ENCODE measurements at regions not wholly inside any gene's neighbourhood (a gene's known extent, or its start where the extent isn't known, plus 50 kb on each side); places are given as distances from the start of the nearest gene placed in this dataset.

- Histone ChIP-seq H3K27me3 (no peaks in the 10 kb centered on the region), H3K36me3 (no peaks in the 10 kb centered on the region), H3K4me1 (no peaks in the 10 kb centered on the region), H4K20me1 (no peaks in the 10 kb centered on the region), H3K9me3 (peaks cover 7% of the 10 kb centered on the region; the same call in 1 of the 2 replicates), H3K4me3 (no peak overlapping the region), H3K9ac (no peak overlapping the region), H3K4me2 (no peak overlapping the region), H3K27ac (no peak overlapping the region)
- TF ChIP-seq Cebpa-rat (IDR thresholded peaks at IDR 0.05) = no peak
Measured at GRCh38 chr19:30315159-30315558, 57.0 kb upstream of the ZNF536 start.

GRCh38 chr19:30316000-30316491 is 56.1 kb upstream of the ZNF536 start:
- no peak for TF ChIP-seq Cebpa-rat (IDR thresholded peaks at IDR 0.05)
- H3K9me3 ChIP-seq = peaks cover 7% of the 10 kb centered on the region; the same call in 1 of the 2 replicates
- no peaks in the 10 kb centered on the region for H3K36me3 ChIP-seq
- H3K4me3 ChIP-seq = no peak overlapping the region
- H4K20me1 ChIP-seq = no peaks in the 10 kb centered on the region
- H3K4me1 ChIP-seq = no peaks in the 10 kb centered on the region
- H3K4me2 ChIP-seq = no peak overlapping the region
- H3K9ac ChIP-seq = no peak overlapping the region
- no peaks in the 10 kb centered on the region for H3K27me3 ChIP-seq
- H3K27ac ChIP-seq = no peak overlapping the region

- H3K36me3 ChIP-seq = no peaks in the 10 kb centered on the region
- peaks cover 7% of the 10 kb centered on the region; the same call in 1 of the 2 replicates for H3K9me3 ChIP-seq
- no peak for TF ChIP-seq Cebpa-rat (IDR thresholded peaks at IDR 0.05)
- H3K4me3 ChIP-seq = no peak overlapping the region
- H3K27me3 ChIP-seq = no peaks in the 10 kb centered on the region
- no peak overlapping the region for H3K27ac ChIP-seq
- H3K9ac ChIP-seq = no peak overlapping the region
- H3K4me2 ChIP-seq = no peak overlapping the region
- H4K20me1 ChIP-seq = no peaks in the 10 kb centered on the region
- H3K4me1 ChIP-seq = no peaks in the 10 kb centered on the region
Measured at GRCh38 chr19:30316560-30317106, 55.6 kb upstream of the ZNF536 start.

- H3K27me3 ChIP-seq = no peaks in the 10 kb centered on the region
- H3K36me3 ChIP-seq = no peaks in the 10 kb centered on the region
- H3K4me3 ChIP-seq = no peak overlapping the region
- no peak overlapping the region for H3K9ac ChIP-seq
- H3K4me2 ChIP-seq = no peak overlapping the region
- no peak for TF ChIP-seq Cebpa-rat (IDR thresholded peaks at IDR 0.05)
- H4K20me1 ChIP-seq = no peaks in the 10 kb centered on the region
- peaks cover 7% of the 10 kb centered on the region; the same call in 1 of the 2 replicates for H3K9me3 ChIP-seq
- no peak overlapping the region for H3K27ac ChIP-seq
- no peaks in the 10 kb centered on the region for H3K4me1 ChIP-seq
Measured at GRCh38 chr19:30317403-30317802, 54.8 kb upstream of the ZNF536 start.

- no peaks in the 10 kb centered on the region for H3K27me3 ChIP-seq
Measured at GRCh38 chr19:30318261-30318660, 53.9 kb upstream of the ZNF536 start.

GRCh38 chr19:30318936-30319335 is 53.2 kb upstream of the ZNF536 start:
- Histone ChIP-seq H3K4me1 (no peaks in the 10 kb centered on the region), H3K27me3 (no peaks in the 10 kb centered on the region), H3K27ac (no peak overlapping the region), H3K9me3 (peaks cover 7% of the 10 kb centered on the region; the same call in 1 of the 2 replicates), H3K9ac (no peak overlapping the region), H3K4me3 (no peak overlapping the region), H4K20me1 (no peaks in the 10 kb centered on the region), H3K4me2 (no peak overlapping the region), H3K36me3 (no peaks in the 10 kb centered on the region)
- no peak for TF ChIP-seq Cebpa-rat (IDR thresholded peaks at IDR 0.05)

More at GRCh38 chr19:30318261-30318660, 53.9 kb upstream of the ZNF536 start:
- H3K9me3 ChIP-seq = peaks cover 7% of the 10 kb centered on the region; the same call in 1 of the 2 replicates
- H3K4me3 ChIP-seq = no peak overlapping the region
- H3K4me2 ChIP-seq = no peak overlapping the region
- no peaks in the 10 kb centered on the region for H3K4me1 ChIP-seq
- no peak overlapping the region for H3K9ac ChIP-seq
- no peaks in the 10 kb centered on the region for H3K36me3 ChIP-seq
- no peak overlapping the region for H3K27ac ChIP-seq
- no peak for TF ChIP-seq Cebpa-rat (IDR thresholded peaks at IDR 0.05)
- H4K20me1 ChIP-seq = no peaks in the 10 kb centered on the region

GRCh38 chr19:30319411-30319810 is 52.8 kb upstream of the ZNF536 start:
- Histone ChIP-seq H3K27me3 (no peaks in the 10 kb centered on the region), H3K4me3 (no peak overlapping the region), H3K9ac (no peak overlapping the region), H3K4me2 (no peak overlapping the region), H3K4me1 (no peaks in the 10 kb centered on the region), H4K20me1 (no peaks in the 10 kb centered on the region), H3K36me3 (no peaks in the 10 kb centered on the region), H3K27ac (no peak overlapping the region), H3K9me3 (peaks cover 7% of the 10 kb centered on the region; the same call in 1 of the 2 replicates)
- no peak for TF ChIP-seq Cebpa-rat (IDR thresholded peaks at IDR 0.05)

- Histone ChIP-seq H3K4me2 (no peak overlapping the region), H4K20me1 (no peaks in the 10 kb centered on the region), H3K4me3 (no peak overlapping the region), H3K27ac (no peak overlapping the region), H3K9ac (no peak overlapping the region), H3K27me3 (no peaks in the 10 kb centered on the region), H3K4me1 (no peaks in the 10 kb centered on the region), H3K36me3 (no peaks in the 10 kb centered on the region), H3K9me3 (peaks cover 7% of the 10 kb centered on the region; the same call in 1 of the 2 replicates)
- no peak for TF ChIP-seq Cebpa-rat (IDR thresholded peaks at IDR 0.05)
Measured at GRCh38 chr19:30319876-30320275, 52.3 kb upstream of the ZNF536 start.

GRCh38 chr19:30320466-30320865 is 51.7 kb upstream of the ZNF536 start:
- Histone ChIP-seq H3K27me3 (no peaks in the 10 kb centered on the region), H3K27ac (no peak overlapping the region), H4K20me1 (no peaks in the 10 kb centered on the region), H3K4me3 (no peak overlapping the region), H3K36me3 (no peaks in the 10 kb centered on the region), H3K9me3 (0 out of 2 replicates have a peak, but pooled peaks cover 4% of the 10 kb centered on the region), H3K9ac (no peak overlapping the region), H3K4me2 (no peak overlapping the region), H3K4me1 (no peaks in the 10 kb centered on the region)
- no peak for TF ChIP-seq Cebpa-rat (IDR thresholded peaks at IDR 0.05)

GRCh38 chr19:30320916-30321315 is 51.3 kb upstream of the ZNF536 start:
- H3K36me3 ChIP-seq = no peaks in the 10 kb centered on the region
- no peaks in the 10 kb centered on the region for H4K20me1 ChIP-seq
- no peak overlapping the region for H3K27ac ChIP-seq
- no peak overlapping the region for H3K9ac ChIP-seq
- no peak overlapping the region for H3K4me2 ChIP-seq
- no peaks in the 10 kb centered on the region for H3K4me1 ChIP-seq
- no peaks in the 10 kb centered on the region for H3K27me3 ChIP-seq
- H3K4me3 ChIP-seq = no peak overlapping the region
- no peak for TF ChIP-seq Cebpa-rat (IDR thresholded peaks at IDR 0.05)
- 0 out of 2 replicates have a peak, but pooled peaks cover 4% of the 10 kb centered on the region for H3K9me3 ChIP-seq
